NCI-H2081 (cell line): ENCODE measurements at regions not wholly inside any gene's neighbourhood (a gene's known extent, or its start where the extent isn't known, plus 50 kb on each side); places are given as distances from the start of the nearest gene placed in this dataset.

ENCODE experiments used
- DNase-seq, 2 experiments: peaks; one replicate each; lab custom pipeline; 2025; lab: John Stamatoyannopoulos, UW

- peak in 1 of 2 experiments; percentile 29 for DNase-seq
These were observed 102.5 kb downstream of the LYPLAL1 start for GRCh38 chr1:219276049-219276738.

GRCh38 chr1:219273088-219273686 lies 99.5 kb downstream of the LYPLAL1 start:
- DNase-seq: no peak

- peak in 1 of 2 experiments; percentile 44 for DNase-seq
These were observed 98.3 kb downstream of the LYPLAL1 start for GRCh38 chr1:219271818-219272535.

- no peak for DNase-seq
These were observed 95.5 kb downstream of the LYPLAL1 start for GRCh38 chr1:219269171-219269570.

GRCh38 chr1:219266524-219266923 lies 92.8 kb downstream of the LYPLAL1 start:
- no peak for DNase-seq

GRCh38 chr1:219265026-219265515 lies 91.4 kb downstream of the LYPLAL1 start:
- DNase-seq: peak; percentile 76 to 90

- peak; percentile 67 to 90 for DNase-seq
These were observed 90.9 kb downstream of the LYPLAL1 start for GRCh38 chr1:219264561-219264960.
